OCI-LY3 (cell line): ENCODE measurements at regions not wholly inside any gene's neighbourhood (a gene's known extent, or its start where the extent isn't known, plus 50 kb on each side); places are given as distances from the start of the nearest gene placed in this dataset.
"Not testable (repeated sequence)": the region's sequence is repeated elsewhere in the genome, so short reads cannot be mapped to it uniquely, and the experiment has no call there.

Experiments
- H2AFZ ChIP-seq: fragments of 200-600, 300-600 bp; shearing (Covaris generic); 2 replicates; pipeline ENCODE4 v1.6.0; 2014; ENCODE audit warnings: antibody characterized with exemption, low read depth, low read length
- H3K27ac ChIP-seq: fragments of 200-600, 300-600 bp; sonication (generic); 2 replicates; pipeline ENCODE4 v1.5.1; 2014; ENCODE audit warnings: mild to moderate bottlenecking, low read length, moderate library complexity, mixed read lengths
- H3K27me3 ChIP-seq: fragments of 200-600, 300-600 bp; sonication (generic); 2 replicates; pipeline ENCODE4 v1.6.1; 2014; ENCODE audit warnings: low read depth, low read length, mixed read lengths
- H3K36me3 ChIP-seq: fragments of 200-600, 300-600 bp; sonication (generic); replicated peaks from 2 replicates; pipeline ENCODE3; 2014; ENCODE audit warnings: low read depth, low read length, mixed read lengths
- H3K4me1 ChIP-seq: fragments of 300-600, 200-600 bp; sonication (generic); 2 replicates; pipeline ENCODE4 v1.6.1; 2014; ENCODE audit warnings: low read length, mixed read lengths
- H3K4me2 ChIP-seq: fragments of 200-600, 300-600 bp; sonication (generic); 2 replicates; pipeline ENCODE4 v1.6.1; 2014; ENCODE audit warnings: low read length, mixed read lengths
- H3K4me3 ChIP-seq: fragments of 300-600, 200-600 bp; sonication (generic); 2 replicates; pipeline ENCODE4 v1.5.1; 2014; ENCODE audit warnings: antibody characterized with exemption, mild to moderate bottlenecking, low read length, moderate library complexity
- H3K79me2 ChIP-seq: fragments of 300-600, 200-600 bp; shearing (Covaris generic); 2 replicates; pipeline ENCODE4 v1.6.1; 2014; ENCODE audit warnings: mild to moderate bottlenecking, low read length, mixed read lengths
- H3K9ac ChIP-seq: fragments of 300-600, 200-600 bp; shearing (Covaris generic); 2 replicates; pipeline ENCODE4 v1.6.0; 2014; ENCODE audit warnings: mild to moderate bottlenecking, low read length, moderate library complexity
- H3K9me3 ChIP-seq: fragments of 200-600, 300-600 bp; shearing (Covaris generic); 2 replicates; pipeline ENCODE4 v1.6.1; 2014; ENCODE audit warnings: low read length, mixed read lengths; ENCODE audit not compliant: insufficient read depth
- H4K20me1 ChIP-seq: fragments of 200-600, 300-600 bp; sonication (generic); 2 replicates; pipeline ENCODE4 v1.6.1; 2016; ENCODE audit warnings: low read length, mixed read lengths; ENCODE audit not compliant: insufficient read depth
- EZH2phosphoT487 ChIP-seq: fragments of 200-600 bp; shearing (Covaris generic); IDR thresholded peaks from 2 replicates; pipeline ENCODE4 v1.6.1; 2018; ENCODE audit warnings: antibody characterized with exemption, mixed run types, low read depth
- TF ChIP-seq, protein P1 (sequence below): fragments of 200-600, 300-600 bp; sonication (generic); IDR thresholded peaks from 2 replicates; pipeline ENCODE4 v1.5.1; 2014; ENCODE audit warnings: antibody characterized with exemption, low read length, low read depth

DNA sequence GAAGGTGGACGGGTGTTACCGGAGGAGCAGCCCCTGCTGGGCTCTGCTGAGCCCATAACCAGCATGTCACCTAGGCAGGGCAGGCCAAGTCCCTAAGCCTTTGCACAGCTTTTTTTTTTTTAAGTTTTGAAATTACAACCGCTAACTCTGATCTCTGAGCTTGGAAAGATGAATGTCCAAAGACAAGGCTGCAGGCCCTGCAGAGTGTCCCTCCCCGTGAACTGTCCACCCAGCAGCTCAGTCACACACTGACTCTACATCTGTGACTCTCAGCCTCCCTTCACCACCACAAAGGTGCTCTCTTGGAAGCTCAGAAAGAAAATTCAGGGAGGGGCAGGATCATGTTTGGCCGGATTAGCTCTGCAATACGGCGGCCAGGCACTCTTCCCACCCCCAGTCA is 119.0 kb upstream of the PPP1R26 start:
- no peaks in the 10 kb centered on the region for H4K20me1 ChIP-seq
- TF ChIP-seq, protein P1, sequence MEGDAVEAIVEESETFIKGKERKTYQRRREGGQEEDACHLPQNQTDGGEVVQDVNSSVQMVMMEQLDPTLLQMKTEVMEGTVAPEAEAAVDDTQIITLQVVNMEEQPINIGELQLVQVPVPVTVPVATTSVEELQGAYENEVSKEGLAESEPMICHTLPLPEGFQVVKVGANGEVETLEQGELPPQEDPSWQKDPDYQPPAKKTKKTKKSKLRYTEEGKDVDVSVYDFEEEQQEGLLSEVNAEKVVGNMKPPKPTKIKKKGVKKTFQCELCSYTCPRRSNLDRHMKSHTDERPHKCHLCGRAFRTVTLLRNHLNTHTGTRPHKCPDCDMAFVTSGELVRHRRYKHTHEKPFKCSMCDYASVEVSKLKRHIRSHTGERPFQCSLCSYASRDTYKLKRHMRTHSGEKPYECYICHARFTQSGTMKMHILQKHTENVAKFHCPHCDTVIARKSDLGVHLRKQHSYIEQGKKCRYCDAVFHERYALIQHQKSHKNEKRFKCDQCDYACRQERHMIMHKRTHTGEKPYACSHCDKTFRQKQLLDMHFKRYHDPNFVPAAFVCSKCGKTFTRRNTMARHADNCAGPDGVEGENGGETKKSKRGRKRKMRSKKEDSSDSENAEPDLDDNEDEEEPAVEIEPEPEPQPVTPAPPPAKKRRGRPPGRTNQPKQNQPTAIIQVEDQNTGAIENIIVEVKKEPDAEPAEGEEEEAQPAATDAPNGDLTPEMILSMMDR, result no peak
- no peak for TF ChIP-seq EZH2phosphoT487
- no peaks in the 10 kb centered on the region for H3K79me2 ChIP-seq
- H2AFZ ChIP-seq, result no peak overlapping the region
- H3K27ac ChIP-seq, result no peak overlapping the region
- no peak overlapping the region for H3K9ac ChIP-seq
- no peak overlapping the region for H3K4me3 ChIP-seq
- no peaks in the 10 kb centered on the region for H3K9me3 ChIP-seq
- no peak overlapping the region for H3K4me2 ChIP-seq
- no peaks in the 10 kb centered on the region for H3K4me1 ChIP-seq
- H3K36me3 ChIP-seq, result no peaks in the 10 kb centered on the region
- no peaks in the 10 kb centered on the region for H3K27me3 ChIP-seq

DNA sequence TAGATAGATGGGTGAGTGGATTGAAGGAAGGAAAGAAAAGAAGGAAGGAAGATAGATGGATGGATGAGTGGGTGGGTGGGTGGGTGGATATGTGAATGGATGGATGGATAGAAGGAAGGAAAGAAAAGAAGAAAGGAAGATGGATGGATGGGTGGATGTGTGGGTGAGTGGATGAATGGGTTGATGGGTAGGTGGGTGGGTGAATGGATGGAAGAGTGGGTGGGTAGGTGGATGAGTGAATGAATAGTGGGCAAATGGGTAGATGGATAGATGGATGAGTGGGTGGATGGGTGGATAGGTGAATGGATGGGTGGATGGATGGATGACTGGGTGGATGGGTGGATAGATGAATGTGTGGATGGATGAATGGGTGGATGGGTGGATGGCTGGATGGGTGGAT is 117.9 kb upstream of the PPP1R26 start:
- H3K9me3 ChIP-seq, H3K9ac ChIP-seq, H4K20me1 ChIP-seq, H3K36me3 ChIP-seq, H3K4me3 ChIP-seq, H3K27ac ChIP-seq, H3K4me1 ChIP-seq, H3K27me3 ChIP-seq, H2AFZ ChIP-seq, H3K79me2 ChIP-seq, H3K4me2 ChIP-seq: not testable (repeated sequence)

DNA sequence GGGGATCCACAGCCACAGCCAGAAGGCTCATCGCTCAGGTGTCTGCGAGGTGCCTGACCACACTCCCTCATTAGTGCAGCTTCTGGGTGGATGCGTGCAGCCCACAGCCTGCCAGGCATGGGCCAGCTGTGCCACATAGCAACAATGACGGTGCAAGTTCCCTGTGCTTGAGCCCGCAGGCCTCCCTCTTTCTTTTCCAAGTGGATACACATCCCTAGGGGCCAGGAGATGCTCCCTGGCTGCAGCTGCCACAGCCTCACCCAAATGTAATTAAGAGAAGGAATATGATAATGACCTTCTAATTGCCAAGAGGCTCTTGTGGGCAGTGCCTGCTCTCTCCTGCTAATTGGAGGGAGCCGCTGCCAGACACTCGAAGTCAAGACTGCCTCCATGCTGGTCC is 116.0 kb upstream of the PPP1R26 start:
- Histone ChIP-seq H3K9me3 (no peaks in the 10 kb centered on the region), H2AFZ (no peak overlapping the region), H3K27me3 (no peaks in the 10 kb centered on the region), H3K4me3 (no peak overlapping the region), H3K27ac (no peak overlapping the region), H3K9ac (no peak overlapping the region), H3K4me1 (no peaks in the 10 kb centered on the region), H3K79me2 (no peaks in the 10 kb centered on the region), H3K4me2 (no peak overlapping the region), H4K20me1 (no peaks in the 10 kb centered on the region), H3K36me3 (no peaks in the 10 kb centered on the region)
- TF ChIP-seq, protein P1, result no peak
- no peak for TF ChIP-seq EZH2phosphoT487

GRCh38 chr9:135365013-135365768 is 114.4 kb upstream of the PPP1R26 start:
- Histone ChIP-seq H3K4me2 (no peak overlapping the region), H3K27me3 (no peaks in the 10 kb centered on the region), H3K4me3 (no peak overlapping the region), H3K9ac (no peak overlapping the region), H3K79me2 (no peaks in the 10 kb centered on the region), H3K9me3 (no peaks in the 10 kb centered on the region), H2AFZ (no peak overlapping the region), H3K27ac (no peak overlapping the region), H3K36me3 (no peaks in the 10 kb centered on the region), H4K20me1 (no peaks in the 10 kb centered on the region), H3K4me1 (no peaks in the 10 kb centered on the region)
- no peak for TF ChIP-seq EZH2phosphoT487
- TF ChIP-seq, protein P1, result no peak
